Activated T-helper 2 cell treated with anti-CD3 and anti-CD28 coated beads, Interferon-gamma antibody, Interleukin-2, Interleukin-4, amounts not matched to agents 10 μg/mL and 5 μg/mL and 100 μg/mL, durations not matched to agents 14 hours and 24 hours and 36 hours (primary cell): ENCODE measurements at regions not wholly inside any gene's neighbourhood (a gene's known extent, or its start where the extent isn't known, plus 50 kb on each side); places are given as distances from the start of the nearest gene placed in this dataset.
"Not testable (repeated sequence)": the region's sequence is repeated elsewhere in the genome, so short reads cannot be mapped to it uniquely, and the experiment has no call there.

Experiments used
- DNase-seq: peaks from one replicate; pipeline ENCODE4 v3.0.0; 2021; ENCODE audit warnings: low spot score
- H3K27ac Mint-ChIP-seq: one replicate; pipeline ENCODE4 v1.8.0; 2021; ENCODE audit warnings: mixed read lengths
- H3K27me3 Mint-ChIP-seq: one replicate; pipeline ENCODE4 v1.8.0; 2021; ENCODE audit warnings: low read depth, mixed read lengths
- H3K36me3 Mint-ChIP-seq: one replicate; pipeline ENCODE4 v1.8.0; 2021; ENCODE audit warnings: low read depth, mixed read lengths
- H3K4me1 Mint-ChIP-seq: one replicate; pipeline ENCODE4 v1.8.0; 2021; ENCODE audit warnings: low read depth, mixed read lengths
- H3K4me3 Mint-ChIP-seq: one replicate; pipeline ENCODE4 v1.8.0; 2021; ENCODE audit warnings: low read depth, mild to moderate bottlenecking, moderate library complexity, mixed read lengths
- H3K9me3 Mint-ChIP-seq: one replicate; pipeline ENCODE4 v1.8.0; 2021; ENCODE audit warnings: mixed read lengths
- intact Hi-C: fragments of 100-400 bp; cut with micrococcal nuclease; formaldehyde crosslinking; loops from one replicate; pipeline ENCODE4 v1.15.1; 2023

DNA sequence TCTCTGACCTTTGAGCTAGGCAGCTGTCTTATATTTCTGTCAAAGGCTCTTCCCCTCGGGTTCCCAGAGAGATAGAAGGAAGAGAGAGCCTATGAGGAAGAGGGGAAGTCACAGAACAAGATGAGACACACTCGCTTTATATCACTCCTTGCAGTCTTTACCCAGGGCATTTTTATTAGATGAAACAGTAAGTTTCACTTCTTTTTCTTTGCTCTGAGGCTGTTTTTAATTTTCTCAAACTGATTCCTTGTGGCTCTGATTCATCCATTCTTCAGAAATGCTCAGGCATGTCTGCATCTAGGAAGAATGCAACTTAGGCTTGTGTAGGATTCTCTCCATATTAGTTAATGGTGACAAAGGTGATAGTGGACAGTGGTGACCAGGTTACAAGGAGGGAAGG is 132.9 kb upstream of the CHD1 start:
- H3K36me3 Mint-ChIP-seq = no peaks in the 10 kb centered on the region
- intact Hi-C loops = loop anchor here (2.0 to 5.0 kb wide), 2 partner anchors 34 to 293 kb away; no protein-coding TSS in a partner anchor
- no peaks in the 10 kb centered on the region for H3K9me3 Mint-ChIP-seq
- DNase-seq = no peak
- no peak overlapping the region for H3K4me3 Mint-ChIP-seq
- peaks cover 7% of the 10 kb centered on the region for H3K27me3 Mint-ChIP-seq
- H3K4me1 Mint-ChIP-seq = peaks cover 9% of the 10 kb centered on the region
- H3K27ac Mint-ChIP-seq = no peak overlapping the region

DNA sequence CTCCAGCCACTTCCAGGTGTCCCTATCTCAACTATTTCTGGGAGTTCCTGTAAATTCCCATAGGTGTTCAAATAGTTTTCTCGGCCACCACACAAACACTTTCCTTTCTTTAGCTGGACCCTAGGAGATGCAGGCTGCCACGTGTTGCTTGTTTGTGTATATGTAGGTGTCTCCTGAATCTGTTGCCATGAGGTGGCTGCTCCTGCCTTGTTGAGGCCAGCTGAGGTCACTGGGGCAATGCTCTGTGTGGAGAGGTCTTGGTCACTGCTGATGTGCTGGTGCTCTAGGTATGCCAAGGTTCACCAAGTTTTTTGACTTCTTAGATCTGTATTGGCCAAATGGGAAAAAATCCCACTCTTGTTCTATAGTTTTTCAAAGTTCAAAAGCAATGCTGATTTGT is 132.5 kb upstream of the CHD1 start:
- Mint-ChIP-seq H3K4me3 (no peak overlapping the region), H3K27me3 (peaks cover 7% of the 10 kb centered on the region), H3K36me3 (no peaks in the 10 kb centered on the region), H3K27ac (no peak overlapping the region), H3K4me1 (peaks cover 9% of the 10 kb centered on the region), H3K9me3 (no peaks in the 10 kb centered on the region)
- intact Hi-C loops = loop anchor here (2.0 to 5.0 kb wide), 2 partner anchors 34 to 292 kb away; no protein-coding TSS in a partner anchor
- DNase-seq = no peak

- intact Hi-C loops = loop anchor here (1.0 to 5.0 kb wide), 3 partner anchors 33 to 292 kb away; no protein-coding TSS in a partner anchor
- peak; percentile 69 for DNase-seq
- Mint-ChIP-seq H3K27me3 (peaks cover 7% of the 10 kb centered on the region), H3K4me1 (peaks cover 9% of the 10 kb centered on the region), H3K27ac (no peak overlapping the region), H3K4me3 (no peak overlapping the region), H3K36me3 (no peaks in the 10 kb centered on the region), H3K9me3 (no peaks in the 10 kb centered on the region)
These were observed 131.8 kb upstream of the CHD1 start for GRCh38 chr5:99060306-99061261.

DNA sequence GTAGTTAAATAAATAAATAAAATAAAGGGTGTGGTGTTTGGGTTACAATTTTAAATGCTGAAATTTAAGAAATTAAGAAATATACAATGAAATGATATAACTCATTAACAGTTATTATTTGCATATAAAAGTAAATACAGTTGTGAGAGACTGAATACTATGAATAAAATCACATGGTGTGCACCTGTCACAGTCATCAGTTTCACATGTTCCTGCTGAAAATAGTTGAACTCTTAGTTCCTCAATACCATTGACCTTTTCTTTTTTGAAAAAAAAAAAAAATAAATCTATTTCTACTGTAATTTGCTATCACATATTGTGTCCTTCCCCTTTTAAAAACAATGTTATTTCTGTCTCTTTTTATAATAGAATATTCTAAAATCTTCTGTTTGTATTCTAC is 130.9 kb upstream of the CHD1 start:
- DNase-seq = no peak
- H3K4me1 Mint-ChIP-seq = peaks cover 9% of the 10 kb centered on the region
- H3K27ac Mint-ChIP-seq = no peak overlapping the region
- no peaks in the 10 kb centered on the region for H3K9me3 Mint-ChIP-seq
- intact Hi-C loops = loop anchor here (1.0 to 5.0 kb wide), 3 partner anchors 32 to 291 kb away; no protein-coding TSS in a partner anchor
- H3K4me3 Mint-ChIP-seq = no peak overlapping the region
- H3K36me3 Mint-ChIP-seq = no peaks in the 10 kb centered on the region
- H3K27me3 Mint-ChIP-seq = peaks cover 5% of the 10 kb centered on the region

DNA sequence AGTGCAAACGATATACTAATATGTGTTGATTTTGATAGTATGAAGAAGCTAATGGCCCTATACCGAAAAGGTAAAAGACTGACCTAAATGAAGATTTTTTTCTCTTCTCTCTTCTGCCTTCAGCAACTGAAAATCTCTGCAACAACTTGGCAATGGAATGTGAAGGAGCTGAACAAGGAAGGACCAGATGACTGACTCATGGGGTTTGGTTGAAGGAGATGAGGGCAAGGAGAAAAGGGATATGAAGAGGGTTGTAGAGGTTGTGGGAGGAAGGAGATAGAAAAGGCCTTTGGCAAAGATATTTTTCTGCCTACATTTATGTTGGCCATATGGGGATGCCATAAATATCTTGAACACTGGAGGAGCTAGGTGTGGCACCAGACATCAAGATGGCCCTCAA is 129.7 kb upstream of the CHD1 start:
- H3K36me3 Mint-ChIP-seq = no peaks in the 10 kb centered on the region
- H3K27me3 Mint-ChIP-seq = peaks cover 2% of the 10 kb centered on the region
- DNase-seq = no peak
- H3K27ac Mint-ChIP-seq = no peak overlapping the region
- H3K4me3 Mint-ChIP-seq = no peak overlapping the region
- intact Hi-C loops = no loop called here
- no peaks in the 10 kb centered on the region for H3K9me3 Mint-ChIP-seq
- H3K4me1 Mint-ChIP-seq = peaks cover 9% of the 10 kb centered on the region

DNA sequence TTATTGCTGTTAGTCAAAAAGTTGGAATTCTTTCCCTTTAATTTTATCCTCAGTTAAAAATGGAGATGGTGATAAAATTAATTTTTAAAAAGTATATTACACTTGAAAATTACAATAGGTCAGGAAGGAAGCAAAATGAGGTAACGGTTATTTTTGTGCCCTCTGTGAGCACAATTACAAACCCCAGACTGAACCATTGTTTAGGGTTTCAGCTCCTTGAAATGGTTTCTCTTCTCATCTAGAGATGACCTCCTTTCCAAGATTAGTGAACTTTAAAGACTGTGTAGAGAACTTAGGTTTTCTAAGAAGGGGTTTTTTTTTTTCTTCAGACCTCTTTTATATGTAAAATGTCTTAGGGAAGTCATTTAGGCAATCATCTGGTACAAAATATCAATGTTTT is 126.2 kb upstream of the CHD1 start:
- Mint-ChIP-seq H3K9me3 (no peaks in the 10 kb centered on the region), H3K36me3 (no peaks in the 10 kb centered on the region), H3K27me3 (peaks cover 11% of the 10 kb centered on the region), H3K4me1 (no peaks in the 10 kb centered on the region), H3K4me3 (no peak overlapping the region), H3K27ac (no peak overlapping the region)
- intact Hi-C loops = no loop called here
- no peak for DNase-seq

DNA sequence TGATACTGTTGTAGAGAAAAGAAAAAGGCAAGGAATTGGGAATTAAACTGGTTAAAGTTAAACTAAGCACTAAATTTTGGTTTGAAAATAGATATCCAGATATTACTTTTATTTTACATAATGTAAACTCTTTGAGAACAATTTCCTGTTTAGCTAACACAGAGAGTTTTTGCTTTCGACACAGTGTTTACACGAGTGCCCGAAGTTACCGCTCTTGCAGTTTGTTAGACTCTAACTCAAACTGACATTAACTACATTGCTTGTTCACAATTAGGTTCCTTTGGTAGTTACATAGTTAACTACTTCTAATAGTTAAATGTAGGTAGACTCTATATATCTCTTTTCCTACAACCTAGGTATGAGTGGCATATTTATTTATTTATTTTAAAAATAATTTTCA is 117.1 kb upstream of the CHD1 start:
- H3K4me3 Mint-ChIP-seq = no peak overlapping the region
- no peaks in the 10 kb centered on the region for H3K4me1 Mint-ChIP-seq
- intact Hi-C loops = no loop called here
- peaks cover 21% of the 10 kb centered on the region for H3K9me3 Mint-ChIP-seq
- H3K27me3 Mint-ChIP-seq = peaks cover 21% of the 10 kb centered on the region
- peaks cover 11% of the 10 kb centered on the region for H3K36me3 Mint-ChIP-seq
- H3K27ac Mint-ChIP-seq = no peak overlapping the region
- no peak for DNase-seq

DNA sequence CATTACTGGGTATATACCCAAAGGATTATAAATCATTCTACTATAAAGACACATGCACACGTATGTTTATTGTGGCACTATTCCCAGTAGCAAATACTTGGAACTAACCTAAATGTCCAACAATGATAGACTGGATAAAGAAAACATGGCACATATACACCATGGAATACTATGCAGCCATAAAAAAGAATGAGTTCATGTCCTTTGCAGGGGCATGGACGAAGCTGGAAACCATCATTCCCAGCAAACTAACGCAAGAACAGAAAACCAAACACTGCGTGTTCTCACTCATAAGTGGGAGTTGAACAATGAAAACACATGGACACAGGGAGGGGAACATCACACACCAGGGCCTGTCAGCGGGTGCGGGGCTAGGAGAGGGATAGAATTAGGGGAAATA is 114.5 kb upstream of the CHD1 start:
- intact Hi-C loops, H3K4me1 Mint-ChIP-seq: not testable (repeated sequence)
- peaks cover 18% of the 10 kb centered on the region for H3K27me3 Mint-ChIP-seq

DNA sequence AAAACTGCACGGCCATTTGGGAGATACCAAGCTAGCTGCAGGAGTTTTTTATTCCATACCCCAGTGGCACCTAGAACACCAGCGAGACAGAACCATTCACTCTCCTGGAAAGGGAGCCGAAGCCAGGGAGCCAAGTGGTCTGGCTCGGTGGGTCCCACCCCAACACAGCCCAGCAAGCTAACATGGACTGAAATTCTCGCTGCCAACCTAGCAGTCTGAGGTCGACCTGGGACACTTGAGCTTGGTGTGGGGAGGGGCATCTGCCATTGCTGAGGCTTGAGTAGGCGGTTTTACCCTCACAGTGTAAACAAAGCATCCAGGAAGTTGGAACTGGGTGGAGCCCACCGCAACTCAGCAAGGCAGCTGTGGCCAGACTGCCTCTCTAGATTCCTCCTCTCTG is 108.9 kb upstream of the CHD1 start:
- H3K4me1 Mint-ChIP-seq = peaks cover 41% of the 10 kb centered on the region
- no peak overlapping the region for H3K4me3 Mint-ChIP-seq
- DNase-seq = peak; percentile 60
- H3K36me3 Mint-ChIP-seq = peaks cover 39% of the 10 kb centered on the region
- H3K9me3 Mint-ChIP-seq = peaks cover 42% of the 10 kb centered on the region
- intact Hi-C loops = loop anchor here (10.0 kb wide), 1 partner anchor 263 kb away; the partner anchor contains the start of gene RGMB
- H3K27ac Mint-ChIP-seq = no peak overlapping the region
- peaks cover 9% of the 10 kb centered on the region for H3K27me3 Mint-ChIP-seq

More for the DNA sequence above, 114.5 kb upstream of the CHD1 start:
- H3K4me3 Mint-ChIP-seq, H3K27ac Mint-ChIP-seq, DNase-seq: not testable (repeated sequence)
- peaks cover 44% of the 10 kb centered on the region for H3K9me3 Mint-ChIP-seq
- H3K36me3 Mint-ChIP-seq = peaks cover 34% of the 10 kb centered on the region

DNA sequence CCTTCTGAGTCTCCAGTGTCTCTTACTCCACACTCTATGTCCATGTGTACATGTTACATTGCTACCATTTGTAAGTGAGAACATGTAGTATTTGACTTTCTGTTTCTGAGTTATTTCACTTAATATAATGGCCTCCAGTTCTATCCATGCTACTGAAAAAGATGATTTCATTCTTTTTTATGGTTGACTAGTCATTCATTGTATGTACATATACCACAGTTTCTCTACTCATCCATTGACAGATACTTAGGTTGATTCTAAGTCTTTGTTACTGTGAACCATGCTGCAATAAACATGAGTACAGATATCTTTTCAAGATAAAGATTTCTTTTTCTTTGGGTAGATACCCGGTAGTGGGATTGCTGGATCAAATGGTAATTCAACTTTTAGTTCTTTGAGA is 107.1 kb upstream of the CHD1 start:
- intact Hi-C loops = loop anchor here (10.0 kb wide), 1 partner anchor 261 kb away; the partner anchor contains the start of gene RGMB
- DNase-seq = no peak
- Mint-ChIP-seq H3K27ac (no peak overlapping the region), H3K9me3 (peaks cover 25% of the 10 kb centered on the region), H3K4me1 (peaks cover 53% of the 10 kb centered on the region), H3K4me3 (no peak overlapping the region), H3K27me3 (peaks cover 2% of the 10 kb centered on the region), H3K36me3 (peaks cover 28% of the 10 kb centered on the region)

DNA sequence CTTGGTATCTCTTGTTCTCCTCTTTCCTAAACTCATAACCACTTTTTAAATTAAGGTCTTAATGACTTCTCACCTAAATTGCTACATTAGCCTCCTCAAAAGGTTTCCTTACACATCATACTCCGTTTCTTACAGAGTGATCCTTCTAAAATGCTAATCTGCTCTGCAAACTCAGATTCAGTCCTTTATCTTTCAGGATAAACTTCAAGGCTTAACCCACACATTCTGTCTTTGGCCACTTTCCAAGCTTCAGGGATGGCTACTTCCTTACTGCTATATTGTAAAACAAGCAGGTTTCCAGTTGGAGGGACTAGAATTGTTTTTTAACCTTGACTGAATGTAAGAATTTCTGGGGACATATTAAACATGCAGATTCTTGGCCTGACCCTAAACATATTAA is 105.5 kb upstream of the CHD1 start:
- Mint-ChIP-seq H3K4me1 (peaks cover 62% of the 10 kb centered on the region), H3K9me3 (peaks cover 10% of the 10 kb centered on the region), H3K4me3 (peak overlapping the region; percentile 24)

GRCh38 chr5:99033014-99033900 is 104.5 kb upstream of the CHD1 start:
- DNase-seq = no peak
- Mint-ChIP-seq H3K4me3 (peak overlapping the region; percentile 77), H3K27me3 (no peaks in the 10 kb centered on the region), H3K27ac (peak overlapping the region; percentile 82), H3K36me3 (peaks cover 5% of the 10 kb centered on the region), H3K9me3 (peaks cover 2% of the 10 kb centered on the region), H3K4me1 (peaks cover 66% of the 10 kb centered on the region)
- intact Hi-C loops = loop anchor here (1.0 to 10.0 kb wide), 3 partner anchors 106 to 1749 kb away; partner anchors contain the start of gene RGMB

More for the DNA sequence above, 105.5 kb upstream of the CHD1 start:
- intact Hi-C loops = loop anchor here (5.0 to 10.0 kb wide), 2 partner anchors 260 to 1748 kb away; partner anchors contain the start of gene RGMB
- DNase-seq = no peak
- Mint-ChIP-seq H3K36me3 (peaks cover 16% of the 10 kb centered on the region), H3K27ac (peak overlapping the region; percentile 61), H3K27me3 (no peaks in the 10 kb centered on the region)
